ENCODE measurements at regions not wholly inside any gene's neighbourhood (a gene's known extent, or its start where the extent isn't known, plus 50 kb on each side); places are given as distances from the start of the nearest gene placed in this dataset.

GRCh38 chr1:164191191-164191590, 367.8 kb upstream of the PBX1 start:
- no peak overlapping the region for H3K4me2 ChIP-seq (ENCODE audit: low read length)
- H2AK5ac ChIP-seq (ENCODE audit: low read length): no peak overlapping the region
- H3K14ac ChIP-seq (ENCODE audit: low read length): no peak overlapping the region
- H3K9ac ChIP-seq (ENCODE audit: low read length): no peak overlapping the region
- DNase-seq: no peak
- no peak overlapping the region for H3K23ac ChIP-seq (ENCODE audit: low read length)
- no peak overlapping the region for H3K4me3 ChIP-seq (ENCODE audit: low read depth, low read length)
- H3K79me2 ChIP-seq (ENCODE audit: control insufficient read depth, insufficient read depth, low read length, poor library complexity): no peaks in the 10 kb centered on the region
- H2BK5ac ChIP-seq (ENCODE audit: low read depth, low read length, poor library complexity): no peak overlapping the region
- H2BK12ac ChIP-seq (ENCODE audit: low read length): no peak overlapping the region
- H3K27me3 ChIP-seq (ENCODE audit: insufficient read depth, low read length): no peaks in the 10 kb centered on the region
- no peak overlapping the region for H4K12ac ChIP-seq (ENCODE audit: low read depth, low read length)
- H3K9me3 ChIP-seq (ENCODE audit: insufficient read depth, low read depth, low read length): no peaks in the 10 kb centered on the region
- H3K4ac ChIP-seq (ENCODE audit: low read depth, low read length): no peak overlapping the region
- H2BK120ac ChIP-seq (ENCODE audit: insufficient read depth, low read length, poor library complexity): no peak overlapping the region
- no peaks in the 10 kb centered on the region for H3K36me3 ChIP-seq (ENCODE audit: control insufficient read depth in 1 of 2, insufficient read depth in 2 of 2, low read length in 2 of 2)
- H3K79me1 ChIP-seq (ENCODE audit: low read length): no peaks in the 10 kb centered on the region
- no peaks in the 10 kb centered on the region for H3K4me1 ChIP-seq (ENCODE audit: control insufficient read depth in 1 of 2, insufficient read depth in 2 of 2, low read length in 2 of 2)
- H4K91ac ChIP-seq (ENCODE audit: low read depth, low read length): no peak overlapping the region
- no peak overlapping the region for H2AFZ ChIP-seq (ENCODE audit: insufficient read depth, low read length, poor library complexity)
- no peak overlapping the region for H4K8ac ChIP-seq (ENCODE audit: low read depth, low read length)
- H3K27ac ChIP-seq (ENCODE audit: low read depth, low read length): no peak overlapping the region
- no peak overlapping the region for H3K18ac ChIP-seq (ENCODE audit: low read length)

GRCh38 chr1:164210211-164210739, 348.7 kb upstream of the PBX1 start:
- H3K27ac ChIP-seq (ENCODE audit: low read depth, low read length): no peak overlapping the region
- no peak overlapping the region for H3K14ac ChIP-seq (ENCODE audit: low read length)
- no peak overlapping the region for H3K4me3 ChIP-seq (ENCODE audit: low read depth, low read length)
- H3K23ac ChIP-seq (ENCODE audit: low read length): no peak overlapping the region
- no peaks in the 10 kb centered on the region for H3K27me3 ChIP-seq (ENCODE audit: insufficient read depth, low read length)
- H3K18ac ChIP-seq (ENCODE audit: low read length): no peak overlapping the region
- WGBS (ENCODE audit: extremely low coverage, insufficient coverage, insufficient read length): 100% methylated on average over 1 of the region's 3 CpGs
- H3K4me1 ChIP-seq (ENCODE audit: control insufficient read depth in 1 of 2, insufficient read depth in 2 of 2, low read length in 2 of 2): no peaks in the 10 kb centered on the region
- no peak overlapping the region for H2BK12ac ChIP-seq (ENCODE audit: low read length)
- H4K91ac ChIP-seq (ENCODE audit: low read depth, low read length): no peak overlapping the region
- no peaks in the 10 kb centered on the region for H3K36me3 ChIP-seq (ENCODE audit: control insufficient read depth in 1 of 2, insufficient read depth in 2 of 2, low read length in 2 of 2)
- no peak overlapping the region for H4K12ac ChIP-seq (ENCODE audit: low read depth, low read length)
- H4K8ac ChIP-seq (ENCODE audit: low read depth, low read length): no peak overlapping the region
- H3K9me3 ChIP-seq (ENCODE audit: insufficient read depth, low read depth, low read length): no peaks in the 10 kb centered on the region
- H3K79me1 ChIP-seq (ENCODE audit: low read length): no peaks in the 10 kb centered on the region
- DNase-seq: peak; percentile 9 to 44
- H3K79me2 ChIP-seq (ENCODE audit: control insufficient read depth, insufficient read depth, low read length, poor library complexity): no peaks in the 10 kb centered on the region
- no peak overlapping the region for H2BK5ac ChIP-seq (ENCODE audit: low read depth, low read length, poor library complexity)
- H3K4ac ChIP-seq (ENCODE audit: low read depth, low read length): no peak overlapping the region
- H2AK5ac ChIP-seq (ENCODE audit: low read length): no peak overlapping the region
- no peak overlapping the region for H2AFZ ChIP-seq (ENCODE audit: insufficient read depth, low read length, poor library complexity)
- H3K4me2 ChIP-seq (ENCODE audit: low read length): no peak overlapping the region
- no peak overlapping the region for H3K9ac ChIP-seq (ENCODE audit: low read length)
- H2BK120ac ChIP-seq (ENCODE audit: insufficient read depth, low read length, poor library complexity): no peak overlapping the region

GRCh38 chr1:164223378-164223777, 335.6 kb upstream of the PBX1 start:
- Histone ChIP-seq H3K4me2 (ENCODE audit: low read length) (no peak overlapping the region), H4K91ac (ENCODE audit: low read depth, low read length) (no peak overlapping the region), H2AK5ac (ENCODE audit: low read length) (no peak overlapping the region), H3K79me2 (ENCODE audit: control insufficient read depth, insufficient read depth, low read length, poor library complexity) (no peaks in the 10 kb centered on the region), H2AFZ (ENCODE audit: insufficient read depth, low read length, poor library complexity) (no peak overlapping the region), H4K8ac (ENCODE audit: low read depth, low read length) (no peak overlapping the region), H3K27ac (ENCODE audit: low read depth, low read length) (no peak overlapping the region), H3K14ac (ENCODE audit: low read length) (no peak overlapping the region), H3K18ac (ENCODE audit: low read length) (no peak overlapping the region), H3K9ac (ENCODE audit: low read length) (no peak overlapping the region), H3K27me3 (ENCODE audit: insufficient read depth, low read length) (no peaks in the 10 kb centered on the region), H4K12ac (ENCODE audit: low read depth, low read length) (no peak overlapping the region), H3K9me3 (ENCODE audit: insufficient read depth, low read depth, low read length) (no peaks in the 10 kb centered on the region), H3K4ac (ENCODE audit: low read depth, low read length) (no peak overlapping the region), H2BK5ac (ENCODE audit: low read depth, low read length, poor library complexity) (no peak overlapping the region), H3K79me1 (ENCODE audit: low read length) (no peaks in the 10 kb centered on the region), H3K36me3 (ENCODE audit: control insufficient read depth in 1 of 2, insufficient read depth in 2 of 2, low read length in 2 of 2) (no peaks in the 10 kb centered on the region), H3K4me1 (ENCODE audit: control insufficient read depth in 1 of 2, insufficient read depth in 2 of 2, low read length in 2 of 2) (no peaks in the 10 kb centered on the region), H3K23ac (ENCODE audit: low read length) (no peak overlapping the region), H2BK120ac (ENCODE audit: insufficient read depth, low read length, poor library complexity) (no peak overlapping the region), H3K4me3 (ENCODE audit: low read depth, low read length) (no peak overlapping the region), H2BK12ac (ENCODE audit: low read length) (no peak overlapping the region)
- no peak for DNase-seq

GRCh38 chr1:164225011-164225410, 334.0 kb upstream of the PBX1 start:
- Histone ChIP-seq H3K4me3 (ENCODE audit: low read depth, low read length) (no peak overlapping the region), H2BK5ac (ENCODE audit: low read depth, low read length, poor library complexity) (no peak overlapping the region), H3K79me2 (ENCODE audit: control insufficient read depth, insufficient read depth, low read length, poor library complexity) (no peaks in the 10 kb centered on the region), H3K79me1 (ENCODE audit: low read length) (no peaks in the 10 kb centered on the region), H4K91ac (ENCODE audit: low read depth, low read length) (no peak overlapping the region), H3K4me1 (ENCODE audit: control insufficient read depth in 1 of 2, insufficient read depth in 2 of 2, low read length in 2 of 2) (no peaks in the 10 kb centered on the region), H3K14ac (ENCODE audit: low read length) (no peak overlapping the region), H3K18ac (ENCODE audit: low read length) (no peak overlapping the region), H3K23ac (ENCODE audit: low read length) (no peak overlapping the region), H3K27ac (ENCODE audit: low read depth, low read length) (no peak overlapping the region), H2AK5ac (ENCODE audit: low read length) (no peak overlapping the region), H3K27me3 (ENCODE audit: insufficient read depth, low read length) (no peaks in the 10 kb centered on the region), H4K12ac (ENCODE audit: low read depth, low read length) (no peak overlapping the region), H4K8ac (ENCODE audit: low read depth, low read length) (no peak overlapping the region), H2AFZ (ENCODE audit: insufficient read depth, low read length, poor library complexity) (no peak overlapping the region), H3K9ac (ENCODE audit: low read length) (no peak overlapping the region), H3K9me3 (ENCODE audit: insufficient read depth, low read depth, low read length) (no peaks in the 10 kb centered on the region), H3K4me2 (ENCODE audit: low read length) (no peak overlapping the region), H2BK12ac (ENCODE audit: low read length) (no peak overlapping the region), H2BK120ac (ENCODE audit: insufficient read depth, low read length, poor library complexity) (no peak overlapping the region), H3K4ac (ENCODE audit: low read depth, low read length) (no peak overlapping the region), H3K36me3 (ENCODE audit: control insufficient read depth in 1 of 2, insufficient read depth in 2 of 2, low read length in 2 of 2) (no peaks in the 10 kb centered on the region)
- WGBS (ENCODE audit: extremely low coverage, insufficient coverage, insufficient read length): no CpG with 5 or more reads among the region's 2 CpGs
- DNase-seq: no peak
